Lung (tissue), 11 donors: ENCODE measurements at regions not wholly inside any gene's neighbourhood (a gene's known extent, or its start where the extent isn't known, plus 50 kb on each side); places are given as distances from the start of the nearest gene placed in this dataset.

Experiments used
- ATAC-seq: fragments of 200-7000 bp; cut with Tn5 transposase; one replicate; pipeline ENCODE4 v1.9.1; 2020; ENCODE audit warnings: moderate number of reproducible peaks; ENCODE audit not compliant: insufficient read depth, low FRiP score
- DNase-seq, 3 donors: peaks; one replicate each; pipeline ENCODE4 v3.0.0-alpha.2; 2013 to 2017
- H3K27ac ChIP-seq, 2 donors: one replicate each; pipeline ENCODE4 v1.5.1; 2013; ENCODE audit warnings: mild to moderate bottlenecking in 2 of 2, moderate library complexity in 2 of 2, control low read depth in 1 of 2, inconsistent platforms in 1 of 2, low read depth in 1 of 2, low read length in 1 of 2
- H3K27me3 ChIP-seq, 3 donors: one replicate each; pipeline ENCODE4 v1.5.1; 2013; ENCODE audit warnings: low read length in 2 of 3; ENCODE audit not compliant: control insufficient read depth in 3 of 3, insufficient read depth in 3 of 3
- H3K36me3 ChIP-seq, 4 donors: one replicate each; pipeline ENCODE4 v1.5.1; 2013; ENCODE audit warnings: low read length in 4 of 4, mild to moderate bottlenecking in 1 of 4, moderate library complexity in 1 of 4; ENCODE audit not compliant: control insufficient read depth in 4 of 4, insufficient read depth in 4 of 4
- H3K4me1 ChIP-seq, 5 donors: one replicate each; pipeline ENCODE4 v1.5.1; 2013; ENCODE audit warnings: low read length in 5 of 5, mild to moderate bottlenecking in 2 of 5, moderate library complexity in 1 of 5; ENCODE audit not compliant: control insufficient read depth in 5 of 5, insufficient read depth in 5 of 5
- H3K4me3 ChIP-seq: one replicate; pipeline ENCODE4 v1.5.1; 2013; ENCODE audit warnings: mild to moderate bottlenecking, control low read depth, moderate library complexity
- H3K9ac ChIP-seq, 2 donors: one replicate each; pipeline ENCODE4 v1.5.1; 2013; ENCODE audit warnings: low read length in 2 of 2, control low read depth in 1 of 2; ENCODE audit not compliant: insufficient read depth in 1 of 2
- H3K9me3 ChIP-seq, 4 donors: one replicate each; pipeline ENCODE4 v1.5.1; 2013; ENCODE audit warnings: low read length in 3 of 4, mild to moderate bottlenecking in 1 of 4, moderate library complexity in 1 of 4; ENCODE audit not compliant: control insufficient read depth in 4 of 4, insufficient read depth in 3 of 4
- WGBS, 2 donors: extraction: QIAGEN DNeasy Blood & Tissue Kit; methylation state at CpG; one replicate each; pipeline ENCODE4 v1.1.7; 2013; 5-methylcytosine and 5-hydroxymethylcytosine counted together
- TF ChIP-seq, protein P1 (sequence below): IDR thresholded peaks from 2 replicates; pipeline ENCODE4 v1.5.1; 2012; ENCODE audit warnings: mild to moderate bottlenecking; ENCODE audit errors: control extremely low read depth, extremely low read depth
- donor health status: control.
- donor health status: control.
- donor health status: Bipolar disorder and iron deficiency.
- donor health status: healthy.
- donor health status: DM: yes; HTN: yes; CAD: no.

DNA sequence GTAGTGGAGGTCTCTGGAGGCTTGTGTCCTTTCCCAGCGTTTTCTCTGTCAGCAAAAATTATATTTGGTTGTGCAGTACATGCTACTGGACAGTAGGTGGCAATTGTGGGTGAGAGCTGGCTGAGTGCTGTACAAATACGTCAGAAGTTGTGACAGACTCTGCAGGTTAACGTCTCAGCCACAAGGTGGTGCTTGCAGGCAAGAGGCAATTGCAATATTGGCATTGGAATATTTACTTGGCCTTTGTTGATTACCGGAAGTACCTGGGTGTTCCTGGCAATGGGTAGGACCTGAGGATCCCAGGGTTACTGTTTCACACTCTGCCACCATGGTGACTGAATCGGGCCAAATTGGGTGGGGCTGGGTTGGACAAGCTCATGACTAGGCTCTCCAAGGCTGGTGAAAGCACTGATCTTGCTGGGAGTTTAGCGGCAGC lies 333.9 kb upstream of the LMO3 start:
- DNase-seq (peak; percentile 37 to 55 (median 37)), ATAC-seq (peak; percentile 93)
- Histone ChIP-seq H3K27ac (no peak overlapping the region), H3K36me3 (no peaks in the 10 kb centered on the region), H3K9me3 (peaks cover 0 to 7% (median 0%) of the 10 kb centered on the region in 4 donors), H3K4me1 (no peaks in the 10 kb centered on the region), H3K9ac (no peak overlapping the region), H3K27me3 (no peaks in the 10 kb centered on the region), H3K4me3 (no peak overlapping the region)
- WGBS, 2 donors, result 30 to 35% methylated on average over 6 of the region's 6 CpGs
- TF ChIP-seq, protein P1, sequence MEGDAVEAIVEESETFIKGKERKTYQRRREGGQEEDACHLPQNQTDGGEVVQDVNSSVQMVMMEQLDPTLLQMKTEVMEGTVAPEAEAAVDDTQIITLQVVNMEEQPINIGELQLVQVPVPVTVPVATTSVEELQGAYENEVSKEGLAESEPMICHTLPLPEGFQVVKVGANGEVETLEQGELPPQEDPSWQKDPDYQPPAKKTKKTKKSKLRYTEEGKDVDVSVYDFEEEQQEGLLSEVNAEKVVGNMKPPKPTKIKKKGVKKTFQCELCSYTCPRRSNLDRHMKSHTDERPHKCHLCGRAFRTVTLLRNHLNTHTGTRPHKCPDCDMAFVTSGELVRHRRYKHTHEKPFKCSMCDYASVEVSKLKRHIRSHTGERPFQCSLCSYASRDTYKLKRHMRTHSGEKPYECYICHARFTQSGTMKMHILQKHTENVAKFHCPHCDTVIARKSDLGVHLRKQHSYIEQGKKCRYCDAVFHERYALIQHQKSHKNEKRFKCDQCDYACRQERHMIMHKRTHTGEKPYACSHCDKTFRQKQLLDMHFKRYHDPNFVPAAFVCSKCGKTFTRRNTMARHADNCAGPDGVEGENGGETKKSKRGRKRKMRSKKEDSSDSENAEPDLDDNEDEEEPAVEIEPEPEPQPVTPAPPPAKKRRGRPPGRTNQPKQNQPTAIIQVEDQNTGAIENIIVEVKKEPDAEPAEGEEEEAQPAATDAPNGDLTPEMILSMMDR, result peak; percentile 51

DNA sequence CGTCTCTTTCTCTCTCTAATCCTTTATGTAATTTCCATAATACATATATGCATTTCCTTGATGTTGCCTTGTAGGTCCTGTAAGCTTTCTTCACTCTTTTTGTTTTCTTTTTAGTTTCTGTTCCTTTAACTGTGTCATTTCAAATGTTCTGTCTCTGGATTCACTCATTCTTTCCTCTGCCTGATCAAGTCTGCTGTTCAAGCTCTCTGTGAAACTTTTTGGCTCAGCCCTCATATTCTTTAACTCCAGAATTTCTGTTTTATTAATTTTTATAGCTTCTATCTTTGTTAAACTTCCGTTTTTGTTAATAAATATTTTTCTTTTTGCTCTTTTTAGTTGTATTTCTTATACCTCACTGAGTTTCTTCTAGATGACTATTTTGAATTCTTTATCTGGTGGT lies 321.3 kb upstream of the LMO3 start:
- H3K4me3 ChIP-seq, result no peak overlapping the region
- TF ChIP-seq, protein P1, result no peak
- H3K27me3 ChIP-seq, result no peaks in the 10 kb centered on the region
- ATAC-seq (no peak), DNase-seq (no peak)
- no peak overlapping the region for H3K27ac ChIP-seq
- H3K36me3 ChIP-seq, result no peaks in the 10 kb centered on the region
- H3K4me1 ChIP-seq, result no peaks in the 10 kb centered on the region
- WGBS, 2 donors, result 68 to 75% methylated on average over 2 of the region's 2 CpGs
- no peak overlapping the region for H3K9ac ChIP-seq
- peaks cover 0 to 6% (median 2%) of the 10 kb centered on the region in 4 donors for H3K9me3 ChIP-seq

DNA sequence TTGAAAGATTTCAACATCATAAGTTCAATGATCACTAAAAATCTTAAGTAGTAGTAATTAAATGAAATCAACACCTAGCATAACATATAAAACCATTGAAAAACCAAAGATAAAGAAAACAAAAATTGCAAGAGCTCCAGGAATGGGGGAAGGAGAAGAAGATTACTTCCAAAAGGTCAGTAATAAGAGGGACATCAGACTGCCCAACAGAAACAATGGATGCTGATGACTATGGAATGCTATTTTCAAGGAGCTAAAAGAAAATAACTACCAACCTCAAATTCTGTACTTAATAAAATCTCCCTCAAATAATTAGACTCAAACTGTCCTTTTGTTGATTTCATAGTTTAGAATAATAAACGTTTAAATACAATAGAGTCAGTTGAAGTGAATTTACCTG lies 314.5 kb upstream of the LMO3 start:
- Histone ChIP-seq H3K9ac (no peak overlapping the region), H3K4me1 (no peaks in the 10 kb centered on the region), H3K4me3 (no peak overlapping the region), H3K27me3 (no peaks in the 10 kb centered on the region), H3K9me3 (peaks cover 0 to 3% (median 0%) of the 10 kb centered on the region in 4 donors), H3K27ac (no peak overlapping the region), H3K36me3 (no peaks in the 10 kb centered on the region)
- TF ChIP-seq, protein P1, result no peak
- no peak for DNase-seq
- WGBS, 2 donors, result 78 to 88% methylated on average over 1 of the region's 1 CpG
- ATAC-seq, result no peak

DNA sequence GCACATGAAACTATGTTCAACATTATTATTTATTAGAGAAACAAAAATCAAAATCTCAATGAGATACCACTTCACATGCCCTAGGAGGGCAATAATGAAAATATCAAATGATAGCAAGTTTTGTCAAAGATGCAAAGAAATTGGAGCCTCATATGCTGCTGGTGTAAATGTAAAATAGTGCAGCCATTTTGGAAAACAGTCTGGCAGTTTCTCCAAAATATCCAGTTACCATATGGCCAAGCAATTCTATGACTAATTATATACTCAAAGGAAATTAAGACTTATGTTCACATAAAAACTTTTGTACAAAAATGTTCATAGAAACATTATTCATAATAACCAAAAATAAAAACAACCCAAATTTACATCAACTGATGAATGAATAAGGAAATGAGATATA lies 313.6 kb upstream of the LMO3 start:
- Histone ChIP-seq H3K4me1 (no peaks in the 10 kb centered on the region), H3K27me3 (no peaks in the 10 kb centered on the region), H3K36me3 (no peaks in the 10 kb centered on the region), H3K27ac (no peak overlapping the region), H3K9ac (no peak overlapping the region), H3K4me3 (no peak overlapping the region), H3K9me3 (peaks cover 0 to 3% (median 0%) of the 10 kb centered on the region in 4 donors)
- ATAC-seq, result no peak
- DNase-seq, result no peak
- TF ChIP-seq, protein P1, result no peak
